Mesendoderm (in vitro differentiated cells): ENCODE measurements at regions not wholly inside any gene's neighbourhood (a gene's known extent, or its start where the extent isn't known, plus 50 kb on each side); places are given as distances from the start of the nearest gene placed in this dataset.
A peak's percentile ranks its signal among the peaks of the same experiment; 100 is the strongest.

ENCODE experiments used
- DNase-seq: peaks from one replicate; pipeline ENCODE4 v3.0.0; 2013
- H2AK5ac ChIP-seq: 2 replicates; pipeline ENCODE4 v1.6.1; 2013; ENCODE audit warnings: low read length, inconsistent platforms
- H2BK120ac ChIP-seq: 2 replicates; pipeline ENCODE4 v1.6.1; 2013; ENCODE audit warnings: low read depth, mild to moderate bottlenecking, low read length, moderate library complexity, mixed read lengths
- H2BK15ac ChIP-seq: replicated peaks from 2 replicates; pipeline ENCODE4 v1.6.1; 2013; ENCODE audit warnings: low read depth, mild to moderate bottlenecking, moderate library complexity
- H2BK5ac ChIP-seq: 2 replicates; pipeline ENCODE4 v1.6.1; 2013; ENCODE audit warnings: low read length, inconsistent platforms
- H3K18ac ChIP-seq: 2 replicates; pipeline ENCODE4 v1.6.1; 2013; ENCODE audit warnings: mild to moderate bottlenecking, low read length, mixed read lengths
- H3K23ac ChIP-seq: one replicate; pipeline ENCODE4 v1.6.1; 2013; ENCODE audit warnings: low read length
- H3K27ac ChIP-seq: 2 replicates; pipeline ENCODE4 v1.5.1; 2013; ENCODE audit warnings: low read depth, mild to moderate bottlenecking, inconsistent platforms, low read length, moderate library complexity
- H3K27me3 ChIP-seq: 2 replicates; pipeline ENCODE4 v1.6.1; 2013; ENCODE audit warnings: low read length, control low read depth, mild to moderate bottlenecking, inconsistent platforms; ENCODE audit not compliant: insufficient read depth, poor library complexity
- H3K36me3 ChIP-seq: 2 replicates; pipeline ENCODE4 v1.6.1; 2013; ENCODE audit warnings: low read length, inconsistent platforms; ENCODE audit not compliant: control insufficient read depth, insufficient read depth
- H3K4ac ChIP-seq: one replicate; pipeline ENCODE4 v1.6.1; 2013; ENCODE audit warnings: low read depth, mild to moderate bottlenecking, low read length, moderate library complexity
- H3K4me1 ChIP-seq: 2 replicates; pipeline ENCODE4 v1.6.1; 2013; ENCODE audit warnings: low read depth, low read length, inconsistent platforms; ENCODE audit not compliant: control insufficient read depth
- H3K4me2 ChIP-seq: 2 replicates; pipeline ENCODE4 v1.6.1; 2013; ENCODE audit warnings: low read length
- H3K4me3 ChIP-seq: 2 replicates; pipeline ENCODE4 v1.5.1; 2013; ENCODE audit warnings: mild to moderate bottlenecking, low read length
- H3K56ac ChIP-seq: one replicate; pipeline ENCODE4 v1.6.1; 2013; ENCODE audit warnings: low read length
- H3K79me1 ChIP-seq: 2 replicates; pipeline ENCODE4 v1.6.1; 2013; ENCODE audit warnings: low read length, inconsistent platforms
- H3K79me2 ChIP-seq: 2 replicates; pipeline ENCODE4 v1.6.1; 2013; ENCODE audit warnings: mild to moderate bottlenecking, low read length; ENCODE audit not compliant: control insufficient read depth, insufficient read depth
- H3K9ac ChIP-seq: 2 replicates; pipeline ENCODE4 v1.6.1; 2013; ENCODE audit warnings: low read length, inconsistent platforms
- H4K5ac ChIP-seq: one replicate; pipeline ENCODE4 v1.6.1; 2013; ENCODE audit warnings: low read length
- H4K8ac ChIP-seq: one replicate; pipeline ENCODE4 v1.6.1; 2013; ENCODE audit warnings: low read depth, mild to moderate bottlenecking, control low read depth, low read length, moderate library complexity
- WGBS: extraction: QIAGEN DNeasy Blood & Tissue Kit; methylation state at CpG from one replicate; pipeline ENCODE4 v1.1.7; 2013; ENCODE audit warnings: low lambda C conversion rate, missing lambda C conversion rate; ENCODE audit not compliant: insufficient coverage; ENCODE audit errors: extremely low coverage; 5-methylcytosine and 5-hydroxymethylcytosine counted together

DNA sequence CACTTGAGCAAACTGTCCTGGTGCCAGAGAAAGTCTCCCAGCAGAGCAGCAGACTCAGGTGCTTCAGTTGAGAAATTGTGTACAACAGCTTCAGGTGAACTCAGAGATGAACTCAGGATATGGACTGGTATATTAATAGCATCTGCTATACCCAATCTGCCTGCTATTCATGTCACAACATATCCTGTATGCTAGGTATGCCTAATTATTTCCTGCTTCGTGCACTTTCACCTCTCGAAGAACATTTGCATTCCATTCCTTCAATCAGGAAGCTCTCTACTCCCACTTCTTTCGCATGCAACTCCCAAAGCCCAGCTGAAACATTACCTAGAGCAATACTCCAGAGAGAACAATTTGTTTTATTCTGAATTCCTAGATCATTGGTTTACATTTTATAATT lies 207.7 kb downstream of the KCNA4 start:
- H2BK15ac ChIP-seq: no peak overlapping the region
- peak; percentile 6 for DNase-seq
- no peak overlapping the region for H3K23ac ChIP-seq
- no peaks in the 10 kb centered on the region for H3K79me2 ChIP-seq
- H3K9ac ChIP-seq: no peak overlapping the region
- no peaks in the 10 kb centered on the region for H3K79me1 ChIP-seq
- H3K27me3 ChIP-seq: no peaks in the 10 kb centered on the region
- H3K4me2 ChIP-seq: no peak overlapping the region
- H3K27ac ChIP-seq: no peak overlapping the region
- no peak overlapping the region for H4K8ac ChIP-seq
- no peak overlapping the region for H3K56ac ChIP-seq
- H2BK5ac ChIP-seq: no peak overlapping the region
- no CpG with 5 or more reads among the region's 3 CpGs for WGBS
- no peak overlapping the region for H4K5ac ChIP-seq
- no peak overlapping the region for H3K18ac ChIP-seq
- no peaks in the 10 kb centered on the region for H3K4me1 ChIP-seq
- H3K4ac ChIP-seq: no peak overlapping the region
- no peaks in the 10 kb centered on the region for H3K36me3 ChIP-seq
- H2AK5ac ChIP-seq: no peak overlapping the region
- H3K4me3 ChIP-seq: no peak overlapping the region
- no peak overlapping the region for H2BK120ac ChIP-seq

DNA sequence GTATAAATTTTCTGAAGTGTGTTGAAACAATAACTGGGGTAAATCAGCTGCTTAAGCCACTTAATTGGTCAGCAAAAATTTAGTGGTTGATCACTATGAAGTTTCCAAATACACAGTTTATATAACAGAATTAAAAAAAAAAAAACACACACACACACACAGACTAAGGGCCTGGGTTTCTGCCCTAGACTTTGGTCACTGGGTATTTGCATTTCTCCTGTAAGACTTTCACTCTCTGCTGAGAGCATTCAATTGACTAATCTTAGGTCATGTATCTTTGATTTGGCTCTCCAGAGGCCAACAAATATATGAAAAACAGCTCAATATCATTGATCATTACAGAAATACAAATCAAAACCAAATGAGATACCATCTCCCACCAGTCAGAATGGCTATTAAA lies 214.3 kb downstream of the KCNA4 start:
- no peak overlapping the region for H3K56ac ChIP-seq
- H3K27ac ChIP-seq: no peak overlapping the region
- H3K4ac ChIP-seq: no peak overlapping the region
- no peak overlapping the region for H4K5ac ChIP-seq
- no peaks in the 10 kb centered on the region for H3K79me1 ChIP-seq
- no peak overlapping the region for H3K4me3 ChIP-seq
- H3K4me2 ChIP-seq: no peak overlapping the region
- no peaks in the 10 kb centered on the region for H3K79me2 ChIP-seq
- no peak overlapping the region for H3K23ac ChIP-seq
- no peak overlapping the region for H4K8ac ChIP-seq
- H3K18ac ChIP-seq: no peak overlapping the region
- H3K9ac ChIP-seq: no peak overlapping the region
- no peak overlapping the region for H2BK5ac ChIP-seq
- H3K36me3 ChIP-seq: no peaks in the 10 kb centered on the region
- H2BK120ac ChIP-seq: no peak overlapping the region
- no peak overlapping the region for H2BK15ac ChIP-seq
- no peaks in the 10 kb centered on the region for H3K27me3 ChIP-seq
- no peak overlapping the region for H2AK5ac ChIP-seq
- DNase-seq: no peak
- no peaks in the 10 kb centered on the region for H3K4me1 ChIP-seq

DNA sequence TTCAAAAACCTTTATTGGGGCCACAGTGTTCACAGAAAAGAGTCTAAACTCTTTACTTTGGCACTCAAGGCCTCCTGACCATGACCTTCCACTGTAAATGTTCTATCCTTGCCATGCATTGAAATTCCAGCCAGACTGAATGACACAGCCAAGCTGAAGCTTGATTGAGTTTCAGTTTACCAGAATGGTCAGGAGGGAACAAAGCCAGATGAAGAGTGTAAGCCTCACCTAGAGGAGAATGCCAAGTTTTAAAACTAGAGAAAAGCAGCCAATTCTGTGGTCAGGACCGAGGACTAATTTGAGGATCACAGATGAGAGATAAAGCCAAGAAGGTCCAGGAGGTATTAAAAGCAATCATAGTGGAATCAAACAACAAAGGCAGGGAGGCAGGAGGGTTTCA lies 215.3 kb downstream of the KCNA4 start:
- Histone ChIP-seq H3K79me2 (no peaks in the 10 kb centered on the region), H2AK5ac (no peak overlapping the region), H3K36me3 (no peaks in the 10 kb centered on the region), H3K9ac (no peak overlapping the region), H3K56ac (no peak overlapping the region), H2BK120ac (no peak overlapping the region), H4K8ac (no peak overlapping the region), H3K4me1 (no peaks in the 10 kb centered on the region), H2BK5ac (no peak overlapping the region), H3K27me3 (no peaks in the 10 kb centered on the region), H4K5ac (no peak overlapping the region), H3K27ac (no peak overlapping the region), H3K4me3 (no peak overlapping the region), H2BK15ac (no peak overlapping the region), H3K79me1 (no peaks in the 10 kb centered on the region), H3K4ac (no peak overlapping the region), H3K4me2 (no peak overlapping the region), H3K23ac (no peak overlapping the region), H3K18ac (no peak overlapping the region)
- WGBS: no CpG with 5 or more reads among the region's 1 CpG
- DNase-seq: no peak

- no peak overlapping the region for H4K8ac ChIP-seq
- H3K36me3 ChIP-seq: no peaks in the 10 kb centered on the region
- H3K23ac ChIP-seq: no peak overlapping the region
- no peaks in the 10 kb centered on the region for H3K79me1 ChIP-seq
- no peak overlapping the region for H3K4me3 ChIP-seq
- no peak overlapping the region for H3K18ac ChIP-seq
- H3K27me3 ChIP-seq: no peaks in the 10 kb centered on the region
- no peak for DNase-seq
- no CpG with 5 or more reads among the region's 1 CpG for WGBS
- H3K56ac ChIP-seq: no peak overlapping the region
- H2BK15ac ChIP-seq: no peak overlapping the region
- no peak overlapping the region for H3K4me2 ChIP-seq
- no peak overlapping the region for H2BK5ac ChIP-seq
- H2AK5ac ChIP-seq: no peak overlapping the region
- H3K4me1 ChIP-seq: no peaks in the 10 kb centered on the region
- H3K4ac ChIP-seq: no peak overlapping the region
- no peaks in the 10 kb centered on the region for H3K79me2 ChIP-seq
- H3K9ac ChIP-seq: no peak overlapping the region
- H3K27ac ChIP-seq: no peak overlapping the region
- no peak overlapping the region for H2BK120ac ChIP-seq
- H4K5ac ChIP-seq: no peak overlapping the region
Observed at GRCh38 chr11:29786092-29786491, 230.7 kb downstream of the KCNA4 start.

DNA sequence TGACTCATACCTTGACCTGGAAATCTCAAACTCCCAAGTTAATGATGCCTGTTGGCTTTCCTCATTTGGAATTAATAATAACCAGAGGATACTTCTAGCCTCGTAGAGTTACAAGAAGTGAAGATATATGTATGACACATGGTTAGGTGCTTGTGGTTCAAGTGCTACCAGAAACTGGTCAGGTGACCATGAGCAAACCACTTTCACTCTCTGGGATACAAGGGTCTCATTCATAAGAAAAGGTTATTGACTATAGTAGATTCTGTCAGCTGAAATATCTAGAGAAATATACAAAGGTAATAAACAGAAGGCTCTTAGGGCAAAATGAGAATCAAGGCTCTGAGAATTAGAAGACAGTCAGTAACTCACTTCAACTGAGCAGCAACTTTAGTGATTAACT lies 233.3 kb downstream of the KCNA4 start:
- H3K79me2 ChIP-seq: no peaks in the 10 kb centered on the region
- H3K4me1 ChIP-seq: no peaks in the 10 kb centered on the region
- WGBS: no CpG with 5 or more reads among the region's 1 CpG
- no peak overlapping the region for H2BK15ac ChIP-seq
- H3K56ac ChIP-seq: no peak overlapping the region
- DNase-seq: no peak
- no peak overlapping the region for H4K8ac ChIP-seq
- H3K9ac ChIP-seq: no peak overlapping the region
- no peak overlapping the region for H2AK5ac ChIP-seq
- no peak overlapping the region for H2BK5ac ChIP-seq
- H4K5ac ChIP-seq: no peak overlapping the region
- H2BK120ac ChIP-seq: no peak overlapping the region
- no peaks in the 10 kb centered on the region for H3K36me3 ChIP-seq
- no peak overlapping the region for H3K23ac ChIP-seq
- H3K4ac ChIP-seq: no peak overlapping the region
- H3K27ac ChIP-seq: no peak overlapping the region
- H3K4me3 ChIP-seq: no peak overlapping the region
- no peaks in the 10 kb centered on the region for H3K79me1 ChIP-seq
- no peak overlapping the region for H3K18ac ChIP-seq
- H3K27me3 ChIP-seq: no peaks in the 10 kb centered on the region
- H3K4me2 ChIP-seq: no peak overlapping the region

DNA sequence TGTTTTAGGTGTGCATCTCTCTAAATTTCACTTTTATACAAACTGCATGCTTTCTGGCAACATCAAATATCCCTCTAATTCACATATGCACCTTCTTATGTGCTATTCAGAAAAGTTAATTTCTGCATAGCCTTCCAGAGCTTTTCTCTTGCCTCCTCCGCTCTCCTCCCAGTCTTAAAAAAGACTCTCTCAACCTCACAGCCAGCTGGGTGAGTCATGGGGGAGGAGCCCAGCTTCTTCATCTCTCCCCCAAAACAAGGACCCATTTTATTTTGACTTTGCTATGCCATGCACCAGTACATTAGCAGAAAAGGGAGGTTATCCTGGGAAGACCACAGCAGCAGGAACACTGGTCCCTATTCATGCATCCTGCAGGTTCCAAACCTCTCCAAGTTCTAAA lies 234.4 kb downstream of the KCNA4 start:
- H2BK120ac ChIP-seq: no peak overlapping the region
- H3K79me1 ChIP-seq: no peaks in the 10 kb centered on the region
- no peaks in the 10 kb centered on the region for H3K27me3 ChIP-seq
- H3K56ac ChIP-seq: no peak overlapping the region
- no CpG with 5 or more reads among the region's 1 CpG for WGBS
- H3K4me2 ChIP-seq: no peak overlapping the region
- no peak overlapping the region for H3K4me3 ChIP-seq
- no peaks in the 10 kb centered on the region for H3K4me1 ChIP-seq
- H4K8ac ChIP-seq: no peak overlapping the region
- no peak overlapping the region for H2AK5ac ChIP-seq
- no peaks in the 10 kb centered on the region for H3K79me2 ChIP-seq
- no peak overlapping the region for H4K5ac ChIP-seq
- H2BK15ac ChIP-seq: no peak overlapping the region
- no peak overlapping the region for H3K23ac ChIP-seq
- no peak overlapping the region for H3K9ac ChIP-seq
- no peak overlapping the region for H3K27ac ChIP-seq
- H2BK5ac ChIP-seq: no peak overlapping the region
- H3K4ac ChIP-seq: no peak overlapping the region
- DNase-seq: no peak
- H3K36me3 ChIP-seq: no peaks in the 10 kb centered on the region
- H3K18ac ChIP-seq: no peak overlapping the region
